ENCODE measurements at regions not wholly inside any gene's neighbourhood (a gene's known extent, or its start where the extent isn't known, plus 50 kb on each side); places are given as distances from the start of the nearest gene placed in this dataset.

DNA sequence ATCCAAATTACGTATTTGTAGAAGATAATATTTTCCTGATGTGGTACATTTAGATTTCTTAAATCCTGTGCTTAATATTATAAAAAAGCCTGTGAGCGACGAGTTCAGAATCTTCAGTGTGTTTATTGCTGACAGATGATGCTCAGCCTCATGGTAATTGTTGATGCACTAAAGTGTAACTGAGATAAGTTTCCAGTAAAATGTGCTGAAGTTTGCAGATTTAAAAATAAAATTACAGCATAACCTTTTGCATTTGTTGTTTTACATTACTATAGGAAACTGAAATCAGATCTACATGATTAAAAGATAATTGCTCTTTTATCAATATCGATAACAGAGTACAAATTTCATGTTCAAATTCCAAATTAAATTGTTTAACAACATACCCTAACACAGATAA, 307.6 kb downstream of the FIGN start (continued):
- TF ChIP-seq ZNF532 (CRISPR knock-in tag; IDR thresholded peaks at IDR 0.05; ENCODE audit: borderline replicate concordance) = no peak
- TF ChIP-seq, protein P1, sequence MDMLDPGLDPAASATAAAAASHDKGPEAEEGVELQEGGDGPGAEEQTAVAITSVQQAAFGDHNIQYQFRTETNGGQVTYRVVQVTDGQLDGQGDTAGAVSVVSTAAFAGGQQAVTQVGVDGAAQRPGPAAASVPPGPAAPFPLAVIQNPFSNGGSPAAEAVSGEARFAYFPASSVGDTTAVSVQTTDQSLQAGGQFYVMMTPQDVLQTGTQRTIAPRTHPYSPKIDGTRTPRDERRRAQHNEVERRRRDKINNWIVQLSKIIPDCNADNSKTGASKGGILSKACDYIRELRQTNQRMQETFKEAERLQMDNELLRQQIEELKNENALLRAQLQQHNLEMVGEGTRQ (CRISPR knock-in tag; IDR thresholded peaks at IDR 0.05) = no peak

- H3K27me3 Mint-ChIP-seq (ENCODE audit: low read depth) = no peaks in the 10 kb centered on the region
- ChIA-PET CTCF (no interaction called here), POLR2A (no interaction called here)
- no peak overlapping the region for H3K4me3 Mint-ChIP-seq
- H3K9me3 Mint-ChIP-seq = no peaks in the 10 kb centered on the region
- H3K4me1 Mint-ChIP-seq = peaks cover 3% of the 10 kb centered on the region; the same call in 1 of the 2 replicates
- no peak for TF ChIP-seq NR2C2 (CRISPR knock-in tag; IDR thresholded peaks at IDR 0.05)
- TF ChIP-seq ZNF281 (CRISPR knock-in tag; IDR thresholded peaks at IDR 0.05) = no peak
- TF ChIP-seq ZNF512 (CRISPR knock-in tag; IDR thresholded peaks at IDR 0.05; ENCODE audit: borderline replicate concordance) = no peak
- TF ChIP-seq TEAD4 (CRISPR knock-in tag; IDR thresholded peaks at IDR 0.05) = no peak
- TF ChIP-seq FOXP4 (CRISPR knock-in tag; IDR thresholded peaks at IDR 0.05) = no peak
- no peak for TF ChIP-seq ATF1 (CRISPR knock-in tag; IDR thresholded peaks at IDR 0.05)
- no peak for TF ChIP-seq PREB (CRISPR knock-in tag; IDR thresholded peaks at IDR 0.05; ENCODE audit: borderline replicate concordance)
- TF ChIP-seq RORB (CRISPR knock-in tag; IDR thresholded peaks at IDR 0.05) = no peak
- no peak for TF ChIP-seq EMX1 (CRISPR knock-in tag; IDR thresholded peaks at IDR 0.05)
- no peak for TF ChIP-seq ZNF317 (CRISPR knock-in tag; IDR thresholded peaks at IDR 0.05; ENCODE audit: borderline replicate concordance, low read depth)
- no peak for TF ChIP-seq ZMAT4 (CRISPR knock-in tag; IDR thresholded peaks at IDR 0.05)
- no peak for TF ChIP-seq CDX4 (CRISPR knock-in tag; IDR thresholded peaks at IDR 0.05; ENCODE audit: borderline replicate concordance)
- TF ChIP-seq ERG (CRISPR knock-in tag; IDR thresholded peaks at IDR 0.05) = no peak
- no peak for TF ChIP-seq ZBTB21 (CRISPR knock-in tag; IDR thresholded peaks at IDR 0.05; ENCODE audit: borderline replicate concordance)
- ATAC-seq = no peak
- no peak overlapping the region for H3K27ac Mint-ChIP-seq
- no peaks in the 10 kb centered on the region for H3K36me3 Mint-ChIP-seq
- DNase-seq (ENCODE audit: low spot score) = no peak
Measured at GRCh38 chr2:163420604-163421003, 315.2 kb downstream of the FIGN start.

Data from WTC11 (cell line).